Hepatocyte (in vitro differentiated cells): ENCODE measurements at regions not wholly inside any gene's neighbourhood (a gene's known extent, or its start where the extent isn't known, plus 50 kb on each side); places are given as distances from the start of the nearest gene placed in this dataset.

ENCODE experiments used
- CTCF ChIP-seq: fragments of 200-600 bp; sonication (generic); IDR thresholded peaks from 2 replicates; pipeline ENCODE4 v1.5.1; 2016; ENCODE audit warnings: antibody characterized with exemption, mild to moderate bottlenecking; ENCODE audit not compliant: poor library complexity
- EZH2 ChIP-seq: fragments of 200-600 bp; sonication (generic); IDR thresholded peaks from 2 replicates; pipeline ENCODE4 v1.6.1; 2016; ENCODE audit warnings: antibody characterized with exemption, mild to moderate bottlenecking, borderline replicate concordance
- EZH2phosphoT487 ChIP-seq: fragments of 200-600 bp; sonication (generic); IDR thresholded peaks from one replicate; pipeline ENCODE4 v1.6.1; 2018; ENCODE audit warnings: antibody characterized with exemption, mild to moderate bottlenecking, low read depth, moderate library complexity; ENCODE audit not compliant: unreplicated experiment, severe bottlenecking

GRCh38 chr1:81606656-81607055, 194.1 kb upstream of the ADGRL2 start:
- TF ChIP-seq CTCF = no peak
- no peak for TF ChIP-seq EZH2
- no peak for TF ChIP-seq EZH2phosphoT487
